ENCODE measurements at regions not wholly inside any gene's neighbourhood (a gene's known extent, or its start where the extent isn't known, plus 50 kb on each side); places are given as distances from the start of the nearest gene placed in this dataset.
"Not testable (repeated sequence)": the region's sequence is repeated elsewhere in the genome, so short reads cannot be mapped to it uniquely, and the experiment has no call there.

- DNase-seq, result peak in 1 of 2 experiments; percentile 6
Measured at GRCh38 chr18:4605212-4605611, 150.1 kb upstream of the DLGAP1 start.

DNA sequence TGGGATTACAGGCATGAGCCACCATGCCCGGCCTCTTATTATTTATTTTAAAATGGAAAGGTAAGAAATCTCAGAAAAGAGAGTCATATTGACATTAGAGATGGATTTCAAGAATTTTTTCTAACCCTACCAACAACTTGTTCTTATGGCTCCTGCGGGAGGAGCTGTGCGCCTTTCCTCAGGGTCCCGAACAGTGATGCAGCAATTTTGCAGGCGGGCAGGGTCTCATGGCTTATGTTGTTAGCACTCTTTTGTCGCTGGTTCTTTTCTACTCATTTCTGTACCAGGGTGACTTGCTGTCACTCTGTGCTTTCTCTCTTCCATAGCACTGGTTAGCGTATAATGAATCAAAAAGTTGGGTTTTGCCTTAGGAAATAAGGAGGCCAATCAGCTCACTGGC, 148.8 kb upstream of the DLGAP1 start:
- DNase-seq, result no peak

GRCh38 chr18:4599312-4599711, 144.2 kb upstream of the DLGAP1 start:
- no peak for DNase-seq

- DNase-seq, result no peak
Measured at GRCh38 chr18:4597301-4597700, 142.2 kb upstream of the DLGAP1 start.

- no peak for DNase-seq
Measured at GRCh38 chr18:4593895-4594294, 138.8 kb upstream of the DLGAP1 start.

DNA sequence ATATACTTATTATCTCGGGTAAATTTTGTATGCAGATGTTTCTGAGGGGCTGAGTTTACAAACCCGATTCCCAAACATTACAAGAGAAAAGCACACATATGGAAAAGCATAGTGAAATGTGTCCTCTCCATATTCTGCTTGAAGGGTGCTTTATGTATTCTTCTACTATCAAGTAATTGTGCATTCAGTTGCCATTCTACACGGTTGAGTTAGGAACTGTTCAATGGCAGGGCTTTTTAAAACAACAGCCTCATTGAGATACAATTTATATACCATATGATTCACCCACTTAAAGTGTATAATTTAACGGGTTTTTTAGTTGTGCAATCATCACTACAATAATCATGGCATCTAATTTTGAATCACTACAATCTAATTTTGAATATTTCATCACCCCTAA, 138.4 kb upstream of the DLGAP1 start:
- no peak for DNase-seq

DNA sequence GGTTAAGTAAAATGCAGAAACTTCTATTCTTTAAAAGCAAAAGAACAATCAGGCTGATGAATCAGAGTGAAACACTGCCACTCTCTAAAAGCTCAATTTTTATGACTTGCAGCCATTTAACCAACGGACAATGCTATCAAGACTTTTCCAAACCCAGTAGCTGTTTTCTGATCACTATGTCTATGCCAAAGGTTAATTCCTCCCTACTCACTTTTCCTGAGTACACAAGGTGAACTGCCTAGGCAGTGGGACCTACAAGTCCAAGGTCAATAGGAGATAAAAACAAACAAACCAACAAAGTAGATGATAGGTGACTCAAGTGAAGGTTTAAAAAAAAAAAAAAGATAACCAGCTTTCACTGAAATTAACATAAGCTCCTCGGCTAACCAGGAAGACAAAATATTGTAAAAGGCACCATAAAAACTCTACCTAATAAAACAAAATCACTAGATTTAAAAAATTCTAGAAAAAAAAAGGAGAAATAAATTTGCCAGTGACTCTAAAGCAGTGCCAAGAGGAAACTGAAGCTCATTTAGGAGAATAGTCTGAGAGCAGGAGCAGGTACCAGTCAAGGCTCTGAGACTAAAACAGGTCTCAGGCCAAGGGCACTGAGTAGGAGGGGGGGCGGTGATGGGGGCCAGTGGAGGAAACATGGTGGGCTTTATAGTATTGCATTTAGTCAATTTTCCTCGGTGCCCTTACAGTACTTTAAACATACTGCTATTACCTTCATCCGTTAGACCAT, 134.1 kb upstream of the DLGAP1 start:
- no peak for DNase-seq

DNA sequence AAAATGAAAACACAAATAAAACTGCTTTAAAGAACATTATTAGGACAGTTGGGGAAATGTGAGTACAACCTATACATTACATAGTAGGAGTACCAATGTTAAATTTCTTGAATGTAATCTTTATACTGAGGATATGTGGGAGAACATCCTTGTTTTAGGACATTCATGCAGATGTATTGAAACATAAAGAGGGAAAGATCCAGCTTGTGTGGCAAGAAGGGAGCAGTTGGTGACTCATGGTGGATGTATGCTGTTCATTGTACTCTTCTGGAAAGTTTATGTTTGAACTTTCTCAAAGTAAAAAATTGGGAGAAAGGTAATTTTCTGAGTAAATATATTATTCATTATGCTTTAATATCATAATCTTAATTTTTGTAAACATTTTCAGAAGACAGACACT, 132.1 kb upstream of the DLGAP1 start:
- DNase-seq, result no peak

- DNase-seq, result peak in 1 of 2 experiments; percentile 1
Measured at GRCh38 chr18:4586731-4587130, 131.6 kb upstream of the DLGAP1 start.

DNA sequence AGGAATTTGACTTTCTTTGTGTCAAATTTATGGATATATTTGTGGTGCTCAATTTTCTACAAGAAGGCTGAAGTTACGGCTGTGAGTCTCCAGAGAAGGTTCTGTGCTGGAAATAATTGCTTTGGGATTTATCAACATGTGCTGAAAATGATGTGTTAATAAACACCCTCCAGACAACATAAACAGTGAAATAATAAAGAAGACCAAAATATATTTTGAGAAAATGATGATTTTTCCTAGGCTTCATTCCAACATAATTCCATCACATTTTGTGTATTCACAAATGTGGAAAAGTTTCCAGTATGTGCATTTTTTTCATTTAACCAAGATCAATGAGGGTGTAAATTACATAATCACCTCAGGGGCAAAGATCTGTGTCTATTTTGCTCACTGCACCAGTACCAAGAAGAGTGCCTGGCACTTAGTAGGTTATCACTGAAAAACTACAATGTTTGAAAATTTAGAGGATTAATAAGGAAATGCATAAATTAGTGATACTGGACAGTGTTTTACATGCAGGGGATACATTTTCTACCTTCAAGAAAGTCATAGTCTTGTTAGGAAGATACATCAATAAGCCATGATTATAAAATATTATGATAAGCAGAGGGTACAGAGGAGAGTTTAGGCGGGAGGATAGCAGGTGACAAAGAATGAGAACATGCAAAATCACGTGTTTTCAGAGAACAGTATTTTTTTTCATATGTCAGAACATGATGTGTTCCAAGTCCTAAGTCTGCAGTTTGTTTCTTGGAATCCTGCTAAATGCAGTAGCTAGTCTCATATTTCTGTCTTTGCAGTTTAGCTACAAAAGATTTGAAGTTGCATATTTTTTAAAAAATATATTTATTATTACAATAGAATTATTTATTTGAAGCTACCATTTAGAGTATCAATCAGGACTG, 127.6 kb upstream of the DLGAP1 start:
- DNase-seq, result no peak

DNA sequence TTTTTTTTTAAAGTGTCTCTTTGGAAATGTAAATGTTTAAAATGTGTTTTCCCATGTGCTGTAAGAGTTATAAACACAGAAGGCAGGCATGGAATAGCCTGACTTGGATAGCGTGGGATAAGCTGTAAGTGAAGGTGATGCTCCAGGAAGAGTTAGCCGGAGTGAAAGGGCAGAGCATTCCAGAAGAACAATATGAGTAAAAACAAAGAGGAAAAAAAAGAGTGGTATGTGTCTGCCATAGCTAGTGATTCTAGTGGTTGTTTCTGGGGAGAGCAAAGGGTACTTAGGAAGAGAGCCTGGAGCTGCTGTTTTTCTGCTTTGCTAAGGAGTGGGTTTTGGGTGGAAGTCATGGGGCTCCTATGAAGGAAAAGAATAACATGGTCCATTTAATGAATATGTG, 126.9 kb upstream of the DLGAP1 start:
- no peak for DNase-seq

DNA sequence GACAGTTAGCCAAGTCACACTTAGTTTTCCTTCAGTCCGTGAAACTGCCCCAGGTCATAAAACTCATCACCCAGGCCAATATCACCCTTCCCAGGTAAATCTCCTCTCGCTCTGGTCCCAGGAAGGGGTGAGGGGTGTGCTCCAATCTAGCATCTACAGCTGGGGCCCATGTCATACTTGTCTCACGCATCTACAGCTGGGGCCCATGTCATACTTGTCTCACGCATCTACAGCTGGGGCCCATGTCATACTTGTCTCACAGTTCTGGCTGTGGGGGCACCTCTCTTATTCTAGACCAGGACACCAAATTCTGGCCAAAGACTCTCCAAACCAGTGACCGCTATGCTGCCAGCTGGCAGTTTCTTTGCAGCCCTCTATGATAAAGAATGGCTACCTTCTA, 123.3 kb upstream of the DLGAP1 start:
- DNase-seq, result no peak

GRCh38 chr18:4573735-4574134, 118.6 kb upstream of the DLGAP1 start:
- no peak for DNase-seq

DNA sequence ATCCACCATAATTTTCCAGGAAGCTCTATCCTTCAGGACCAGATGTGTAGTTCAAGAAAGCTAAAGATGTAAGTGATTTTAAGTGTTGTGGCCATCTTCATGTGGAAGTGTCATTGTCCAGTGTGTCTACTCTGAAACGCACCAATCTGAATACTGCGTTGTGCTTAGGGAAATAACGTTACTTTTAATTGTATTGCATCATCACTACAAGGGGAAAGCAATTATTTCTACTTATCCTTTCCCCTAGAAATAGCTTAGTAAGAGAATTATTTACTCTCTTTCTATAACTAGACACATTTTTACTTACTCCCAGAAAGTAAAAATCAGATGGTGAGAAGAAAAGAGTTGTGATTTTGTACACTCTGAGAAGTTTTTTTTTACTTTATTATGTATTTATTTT, 102.4 kb upstream of the DLGAP1 start:
- no peak for DNase-seq

GRCh38 chr18:4551001-4551360, 95.9 kb upstream of the DLGAP1 start:
- no peak for DNase-seq

DNA sequence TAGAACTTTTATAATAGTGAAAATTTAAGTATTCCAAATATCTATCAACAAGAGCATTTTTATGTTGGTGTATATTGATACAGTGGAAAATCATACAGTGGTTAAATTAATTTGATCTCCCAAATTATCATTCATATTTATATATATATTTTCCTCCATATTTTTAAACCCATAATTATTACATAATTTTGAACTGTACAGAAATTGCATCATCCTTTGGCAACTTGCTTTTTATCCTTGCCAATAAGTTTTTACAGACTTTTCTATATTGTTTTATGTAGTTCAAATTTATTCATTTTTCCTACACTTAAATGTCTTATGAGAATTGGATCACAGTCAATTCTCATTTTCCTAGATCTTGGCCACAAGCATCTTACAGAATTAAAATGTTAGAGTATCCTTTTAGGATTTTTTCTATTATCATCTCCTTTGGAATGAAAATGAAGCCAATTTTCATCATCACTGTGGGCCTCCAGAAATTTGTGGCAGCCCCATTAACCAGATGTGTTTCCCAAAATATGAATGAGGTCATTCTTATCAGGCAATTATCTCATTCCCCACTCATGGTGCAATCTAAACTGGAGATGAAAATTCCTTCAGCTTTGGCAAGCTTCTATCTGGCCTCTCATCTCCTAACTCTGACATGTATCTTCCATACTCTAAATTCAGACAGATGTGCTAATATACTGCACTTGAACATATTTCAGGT, 94.2 kb upstream of the DLGAP1 start:
- no peak for DNase-seq

DNA sequence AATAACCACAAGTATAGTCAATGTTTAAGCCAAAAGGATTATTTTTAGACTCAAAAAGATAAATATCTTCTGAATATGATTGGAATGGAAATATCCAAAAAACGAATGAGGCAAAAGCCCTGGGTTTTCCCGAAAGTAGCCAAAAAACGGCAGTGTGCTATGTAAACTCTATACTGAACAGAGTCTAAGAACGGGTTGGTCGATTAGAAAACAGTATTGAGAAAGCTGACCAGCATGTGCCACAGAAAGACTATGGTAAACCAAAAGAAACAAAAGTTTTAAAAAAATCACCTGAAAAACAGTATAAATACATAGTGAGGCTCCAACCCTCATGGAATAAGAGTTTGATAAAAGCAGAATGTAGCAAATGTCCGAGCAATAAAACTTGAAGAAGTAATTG, 92.0 kb upstream of the DLGAP1 start:
- DNase-seq, result no peak

GRCh38 chr18:4544142-4544541, 89.0 kb upstream of the DLGAP1 start:
- DNase-seq, result no peak

GRCh38 chr18:4543711-4544110, 88.6 kb upstream of the DLGAP1 start:
- DNase-seq, result no peak

DNA sequence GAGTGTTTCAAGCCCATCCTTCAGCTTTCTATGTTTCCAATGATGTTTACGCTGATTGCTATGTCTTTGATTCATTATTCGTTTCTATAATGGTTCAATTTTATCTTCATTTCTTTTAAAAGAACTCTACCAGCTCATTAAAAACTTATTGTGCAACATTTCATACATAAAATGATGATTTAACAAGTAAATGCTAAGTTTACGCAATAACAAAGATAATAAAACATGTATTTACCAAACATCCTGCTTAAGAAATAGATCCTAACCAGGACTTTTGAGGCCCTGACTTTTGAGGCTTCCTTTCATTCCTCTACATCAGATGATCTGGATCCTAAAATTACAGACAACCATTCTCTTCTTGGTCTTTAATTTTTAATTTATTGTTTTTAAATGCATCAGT, 86.5 kb upstream of the DLGAP1 start:
- no peak for DNase-seq

DNA sequence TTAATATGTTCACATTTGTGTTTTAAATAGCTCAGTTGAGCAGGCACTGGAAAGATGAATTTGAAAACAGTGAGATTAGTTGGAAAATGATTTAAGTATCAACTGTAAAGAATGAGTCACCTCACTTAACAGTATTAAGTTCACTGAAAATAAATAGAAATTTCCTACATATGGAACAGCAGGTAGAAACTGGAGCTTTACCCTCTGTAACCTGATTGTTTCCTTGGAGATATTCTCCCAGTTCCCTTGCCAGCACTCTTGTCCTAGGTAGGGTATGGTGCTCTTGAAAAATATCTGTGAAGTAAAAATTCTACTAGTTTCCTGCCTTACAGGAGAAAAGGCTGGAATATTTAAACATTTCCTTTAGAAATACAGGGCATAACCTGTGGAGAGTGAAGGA, 81.3 kb upstream of the DLGAP1 start:
- no peak for DNase-seq

DNA sequence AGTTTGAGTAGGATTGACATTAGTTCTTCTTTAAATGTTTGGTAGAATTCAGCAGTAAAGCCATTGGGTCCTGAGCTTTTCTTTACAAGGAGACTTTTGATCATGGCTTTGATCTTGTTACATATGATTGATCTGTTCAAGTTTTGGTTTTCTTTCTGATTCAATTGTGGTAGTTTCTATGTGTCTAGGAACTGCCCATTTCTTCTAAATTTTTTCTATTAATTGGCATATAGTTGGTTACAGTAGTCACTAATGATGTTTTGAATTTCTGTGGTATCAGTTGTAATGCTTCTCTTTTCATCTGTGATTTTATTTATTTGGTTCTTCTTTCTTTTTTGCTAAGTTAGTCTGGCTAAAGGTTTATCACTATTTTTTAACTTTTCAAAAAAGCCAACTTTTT, 73.3 kb upstream of the DLGAP1 start:
- no peak for DNase-seq

GRCh38 chr18:4527826-4528225, 72.7 kb upstream of the DLGAP1 start:
- DNase-seq, result not testable (repeated sequence)

- no peak for DNase-seq
Measured at GRCh38 chr18:4524096-4524495, 69.0 kb upstream of the DLGAP1 start.

Data from NCI-H1930 (cell line).